ENCODE measurements at regions not wholly inside any gene's neighbourhood (a gene's known extent, or its start where the extent isn't known, plus 50 kb on each side); places are given as distances from the start of the nearest gene placed in this dataset.

- Histone ChIP-seq H3K79me2 (ENCODE audit: insufficient read depth, low read depth, low read length) (no peaks in the 10 kb centered on the region), H3K4me1 (ENCODE audit: insufficient read depth, low read length, poor library complexity, severe bottlenecking) (no peaks in the 10 kb centered on the region), H2AFZ (ENCODE audit: low read length) (no peak overlapping the region), H4K20me1 (ENCODE audit: insufficient read depth, low read length) (no peaks in the 10 kb centered on the region), H3K4me2 (ENCODE audit: low read length) (no peak overlapping the region), H3K9me3 (ENCODE audit: low read length) (no peaks in the 10 kb centered on the region), H3K4me3 (ENCODE audit: low read depth, low read length, poor library complexity, severe bottlenecking) (no peak overlapping the region), H3K27ac (ENCODE audit: low read depth, low read length, poor library complexity, severe bottlenecking) (no peak overlapping the region), H3K36me3 (ENCODE audit: insufficient read depth, low read length) (no peaks in the 10 kb centered on the region), H3K9me2 (ENCODE audit: insufficient read depth, low read length) (no peaks in the 10 kb centered on the region; the same call in 1 of the 2 replicates)
- intact Hi-C loops (cut with micrococcal nuclease; ENCODE audit: unreplicated experiment), result no loop called here
- TF ChIP-seq EZH2phosphoT487 (IDR thresholded peaks at IDR 0.05; ENCODE audit: borderline replicate concordance, low read depth, low read length) (no peak), CTCF (conservative IDR thresholded peaks at IDR 0.05; ENCODE audit: low read length) (no peak)
- CTCF ChIA-PET (ENCODE audit: unreplicated experiment), result no interaction called here
- BruUV-seq (replicated peaks), result no TSS peak
- POLR2A ChIA-PET, result no interaction called here
- no peak for DNase-seq (ENCODE audit: low spot score)
Observed at GRCh38 chr5:110096419-110096818, 406.7 kb downstream of the MAN2A1 start.

- H3K4me3 ChIP-seq (ENCODE audit: low read depth, low read length, poor library complexity, severe bottlenecking), result no peak overlapping the region
- DNase-seq (ENCODE audit: low spot score), result no peak
- no peaks in the 10 kb centered on the region for H3K9me3 ChIP-seq (ENCODE audit: low read length)
- H3K27ac ChIP-seq (ENCODE audit: low read depth, low read length, poor library complexity, severe bottlenecking), result no peak overlapping the region
- H3K4me2 ChIP-seq (ENCODE audit: low read length), result no peak overlapping the region
- ChIA-PET CTCF (ENCODE audit: unreplicated experiment) (no interaction called here), POLR2A (no interaction called here)
- H3K9me2 ChIP-seq (ENCODE audit: insufficient read depth, low read length), result no peaks in the 10 kb centered on the region; the same call in 1 of the 2 replicates
- TF ChIP-seq CTCF (conservative IDR thresholded peaks at IDR 0.05; ENCODE audit: low read length), result no peak
- TF ChIP-seq EZH2phosphoT487 (IDR thresholded peaks at IDR 0.05; ENCODE audit: borderline replicate concordance, low read depth, low read length), result no peak
- intact Hi-C loops (cut with micrococcal nuclease; ENCODE audit: unreplicated experiment), result no loop called here
- BruUV-seq (replicated peaks), result no TSS peak
- no peak overlapping the region for H2AFZ ChIP-seq (ENCODE audit: low read length)
- no peaks in the 10 kb centered on the region for H3K4me1 ChIP-seq (ENCODE audit: insufficient read depth, low read length, poor library complexity, severe bottlenecking)
- no peaks in the 10 kb centered on the region for H3K79me2 ChIP-seq (ENCODE audit: insufficient read depth, low read depth, low read length)
- H3K36me3 ChIP-seq (ENCODE audit: insufficient read depth, low read length), result no peaks in the 10 kb centered on the region
- no peaks in the 10 kb centered on the region for H4K20me1 ChIP-seq (ENCODE audit: insufficient read depth, low read length)
Observed at GRCh38 chr5:110099572-110099971, 409.8 kb downstream of the MAN2A1 start.

GRCh38 chr5:110103081-110103480, 413.4 kb downstream of the MAN2A1 start:
- Histone ChIP-seq H3K36me3 (ENCODE audit: insufficient read depth, low read length) (no peaks in the 10 kb centered on the region), H3K9me2 (ENCODE audit: insufficient read depth, low read length) (no peaks in the 10 kb centered on the region), H3K4me3 (ENCODE audit: low read depth, low read length, poor library complexity, severe bottlenecking) (no peak overlapping the region), H2AFZ (ENCODE audit: low read length) (no peak overlapping the region), H3K27ac (ENCODE audit: low read depth, low read length, poor library complexity, severe bottlenecking) (no peak overlapping the region), H3K79me2 (ENCODE audit: insufficient read depth, low read depth, low read length) (no peaks in the 10 kb centered on the region), H3K4me2 (ENCODE audit: low read length) (no peak overlapping the region), H4K20me1 (ENCODE audit: insufficient read depth, low read length) (no peaks in the 10 kb centered on the region; the same call in 1 of the 2 replicates), H3K9me3 (ENCODE audit: low read length) (no peaks in the 10 kb centered on the region), H3K4me1 (ENCODE audit: insufficient read depth, low read length, poor library complexity, severe bottlenecking) (no peaks in the 10 kb centered on the region)
- CTCF ChIA-PET (ENCODE audit: unreplicated experiment), result no interaction called here
- BruUV-seq (replicated peaks), result no TSS peak
- intact Hi-C loops (cut with micrococcal nuclease; ENCODE audit: unreplicated experiment), result no loop called here
- TF ChIP-seq EZH2phosphoT487 (IDR thresholded peaks at IDR 0.05; ENCODE audit: borderline replicate concordance, low read depth, low read length), result no peak
- TF ChIP-seq CTCF (conservative IDR thresholded peaks at IDR 0.05; ENCODE audit: low read length), result no peak
- POLR2A ChIA-PET, result interaction anchor here (1.4 kb wide), 1 partner anchor 17 kb away, joined by 3 read pairs; no protein-coding TSS in a partner anchor
- DNase-seq (ENCODE audit: low spot score), result no peak
